Endothelial cell of umbilical vein (primary cell): ENCODE measurements at regions not wholly inside any gene's neighbourhood (a gene's known extent, or its start where the extent isn't known, plus 50 kb on each side); places are given as distances from the start of the nearest gene placed in this dataset.

ENCODE experiments used
- BruUV-seq: library from RNA; stranded (reverse); fragments of 400-500 nt; replicated peaks from 2 replicates; lab custom pipeline; 2021; lab: Mats Ljungman, UMichigan
- CTCF ChIA-PET: fragments of 300-600, 350-600 bp; sonication (Branson Sonifier 250); formaldehyde crosslinking; loops from one replicate; lab custom pipeline; 2021; ENCODE audit warnings: antibody characterized with exemption, inconsistent platforms; lab: Charles Lee
- POLR2A ChIA-PET: fragments of 300-600, 350-600 bp; sonication (Branson Sonifier 250); formaldehyde crosslinking; loops from one replicate; lab custom pipeline; 2021; ENCODE audit warnings: antibody characterized with exemption, inconsistent platforms; lab: Charles Lee
- DNase-seq: peaks from one replicate; pipeline ENCODE4 v3.0.0-alpha.2; 2011; ENCODE audit warnings: low read depth, low spot score
- FAIRE-seq: peaks from 2 replicates; lab custom pipeline; 2011; peaks lifted over from hg19 to GRCh38; lab: Jason Lieb, UNC
- H2AFZ ChIP-seq: 2 replicates; pipeline ENCODE4 v1.6.0; 2012; ENCODE audit warnings: low read depth, low read length, control low read depth, inconsistent platforms
- H3K27ac ChIP-seq: 2 replicates; pipeline ENCODE4 v1.5.1; 2011; ENCODE audit warnings: low read depth, mild to moderate bottlenecking, control low read depth, low read length, moderate library complexity; ENCODE audit not compliant: insufficient read depth
- H3K27me3 ChIP-seq, 2 experiments: 2 replicates each; pipeline versions ENCODE4 v1.6.0 to v1.6.1; 2011; ENCODE audit warnings: low read length in 2 of 2, mixed read lengths in 1 of 2; ENCODE audit not compliant: control insufficient read depth in 2 of 2, insufficient read depth in 2 of 2
- H3K36me3 ChIP-seq, 2 experiments: 2 replicates in 1 of 2; 3 replicates in 1 of 2; pipeline ENCODE4 v1.5.1; 2011; ENCODE audit warnings: low read length in 2 of 2, mild to moderate bottlenecking in 1 of 2, moderate library complexity in 1 of 2; ENCODE audit not compliant: control insufficient read depth in 2 of 2, insufficient read depth in 2 of 2; ENCODE audit errors: extremely low read depth in 1 of 2
- H3K4me1 ChIP-seq: 3 replicates; pipeline ENCODE4 v1.5.1; 2011; ENCODE audit warnings: mild to moderate bottlenecking, low read length; ENCODE audit not compliant: control insufficient read depth, insufficient read depth; ENCODE audit errors: extremely low read depth
- H3K4me2 ChIP-seq: 2 replicates; pipeline ENCODE4 v1.6.1; 2011; ENCODE audit warnings: low read length, control low read depth, mixed read lengths; ENCODE audit not compliant: insufficient read depth
- H3K4me3 ChIP-seq, 3 experiments: fragments of 200-600 bp in 1 of 3; sonication (generic), shearing (Covaris generic) in 1 of 3; replicated peaks in 1 of 3; 2 replicates each; pipeline ENCODE4 v1.5.1; 2011 to 2016; ENCODE audit warnings: control low read depth in 3 of 3, low read length in 3 of 3, mild to moderate bottlenecking in 2 of 3, inconsistent platforms in 1 of 3, low read depth in 1 of 3, moderate library complexity in 1 of 3; ENCODE audit not compliant: insufficient read depth in 1 of 3
- H3K79me2 ChIP-seq: 2 replicates; pipeline ENCODE4 v1.6.0; 2012; ENCODE audit warnings: low read length, inconsistent platforms; ENCODE audit not compliant: control insufficient read depth, insufficient read depth
- H3K9ac ChIP-seq: replicated peaks from 2 replicates; pipeline ENCODE3; 2011; ENCODE audit warnings: low read length, control low read depth; ENCODE audit not compliant: insufficient read depth; ENCODE audit errors: extremely low read depth
- H3K9me1 ChIP-seq: replicated peaks from 3 replicates; pipeline ENCODE4 v1.6.0; 2011; ENCODE audit warnings: mild to moderate bottlenecking, low read length; ENCODE audit not compliant: control insufficient read depth, insufficient read depth; ENCODE audit errors: extremely low read depth
- H3K9me3 ChIP-seq: replicated peaks from 2 replicates; pipeline ENCODE4 v1.5.1; 2012; ENCODE audit warnings: low read length, inconsistent platforms; ENCODE audit not compliant: control insufficient read depth, insufficient read depth
- H4K20me1 ChIP-seq: replicated peaks from 2 replicates; pipeline ENCODE3; 2011; ENCODE audit warnings: mild to moderate bottlenecking, low read length; ENCODE audit not compliant: control insufficient read depth, insufficient read depth; ENCODE audit errors: extremely low read depth
- FOS ChIP-seq: IDR thresholded peaks from 2 replicates; pipeline ENCODE4 v1.6.1; 2011; ENCODE audit warnings: mild to moderate bottlenecking, low read length, moderate library complexity, borderline replicate concordance; ENCODE audit not compliant: insufficient read depth
- GATA2 ChIP-seq: IDR thresholded peaks from 2 replicates; pipeline ENCODE4 v1.7.0; 2011; ENCODE audit warnings: low read depth, mild to moderate bottlenecking, moderate library complexity, mixed read lengths, low read length; ENCODE audit not compliant: insufficient read length, insufficient read depth
- JUN ChIP-seq: IDR thresholded peaks from 2 replicates; pipeline ENCODE4 v1.6.1; 2011; ENCODE audit warnings: borderline replicate concordance, low read depth; ENCODE audit not compliant: insufficient read length, insufficient read depth
- MAX ChIP-seq: IDR thresholded peaks from 2 replicates; pipeline ENCODE4 v1.6.1; 2011; ENCODE audit not compliant: insufficient read depth, insufficient read length
- MYC ChIP-seq: IDR thresholded peaks from one replicate; pipeline ENCODE4 v1.6.1; 2011; ENCODE audit warnings: mild to moderate bottlenecking, low read depth, low read length
- POLR2A ChIP-seq: IDR thresholded peaks from 2 replicates; pipeline ENCODE4 v1.6.1; 2012; ENCODE audit warnings: low read depth, mild to moderate bottlenecking, control low read depth, low read length
- POLR2AphosphoS5 ChIP-seq: IDR thresholded peaks from 2 replicates; pipeline ENCODE4 v1.6.1; 2012; ENCODE audit warnings: low read depth, mild to moderate bottlenecking, control low read depth, low read length, moderate library complexity; ENCODE audit not compliant: insufficient read depth
- dilution Hi-C: fragments of 300-500 bp; cut with MboI; formaldehyde crosslinking; loops from one replicate; pipeline ENCODE4 v1.15.0; 2019; ENCODE audit warnings: low sequenced_read_pairs; ENCODE audit not compliant: extremely low pct_ligation_motif_present
- intact Hi-C: fragments of 100-400 bp; cut with micrococcal nuclease; formaldehyde crosslinking; loops from one replicate; pipeline ENCODE4 v1.10.0; 2022

- intact Hi-C loops = no loop called here
- no TSS peak for BruUV-seq
- Histone ChIP-seq H2AFZ (no peak overlapping the region), H3K9me1 (no peaks in the 10 kb centered on the region), H3K4me2 (no peak overlapping the region), H3K36me3 (no peaks in the 10 kb centered on the region), H4K20me1 (no peaks in the 10 kb centered on the region), H3K27ac (no peak overlapping the region), H3K4me1 (no peaks in the 10 kb centered on the region), H3K9me3 (no peaks in the 10 kb centered on the region), H3K9ac (no peak overlapping the region), H3K27me3 (no peaks in the 10 kb centered on the region), H3K79me2 (no peaks in the 10 kb centered on the region), H3K4me3 (no peak overlapping the region)
- POLR2A ChIA-PET = no interaction called here
- no peak for TF ChIP-seq FOS
- dilution Hi-C loops = no loop called here
- CTCF ChIA-PET = no interaction called here
- DNase-seq (no peak), FAIRE-seq (no peak)
These were observed 1343.3 kb upstream of the GJE1 start for GRCh38 chr6:140789466-140789865.

- H3K4me1 ChIP-seq = no peaks in the 10 kb centered on the region
- H3K4me2 ChIP-seq = no peak overlapping the region
- peak overlapping the region; percentile 50 for H2AFZ ChIP-seq
- dilution Hi-C loops (no loop called here), intact Hi-C loops (no loop called here)
- no peaks in the 10 kb centered on the region for H3K27me3 ChIP-seq
- no peaks in the 10 kb centered on the region for H3K79me2 ChIP-seq
- no peaks in the 10 kb centered on the region for H3K36me3 ChIP-seq
- H3K9ac ChIP-seq = no peak overlapping the region
- DNase-seq (no peak), FAIRE-seq (no peak)
- TF ChIP-seq GATA2 (no peak), POLR2A (no peak), MAX (no peak), POLR2AphosphoS5 (no peak), MYC (no peak), JUN (no peak)
- no peaks in the 10 kb centered on the region for H4K20me1 ChIP-seq
- H3K9me1 ChIP-seq = no peaks in the 10 kb centered on the region
- H3K4me3 ChIP-seq = no peak overlapping the region
- CTCF ChIA-PET = no interaction called here
- POLR2A ChIA-PET = no interaction called here
- BruUV-seq = no TSS peak
- H3K9me3 ChIP-seq = no peaks in the 10 kb centered on the region
- no peak overlapping the region for H3K27ac ChIP-seq
These were observed 1346.8 kb upstream of the GJE1 start for GRCh38 chr6:140785926-140786325.
